Transverse colon (tissue), 4 donors: ENCODE measurements at regions not wholly inside any gene's neighbourhood (a gene's known extent, or its start where the extent isn't known, plus 50 kb on each side); places are given as distances from the start of the nearest gene placed in this dataset.

Experiments
- DNase-seq: peaks from one replicate; pipeline ENCODE4 v3.0.0-alpha.2; 2019
- H3K27ac ChIP-seq, 4 donors: fragments of 200-600 bp; sonication (generic); 2 replicates each; pipeline ENCODE4 v1.5.1; 2016 to 2018; ENCODE audit warnings: inconsistent platforms in 4 of 4
- H3K27me3 ChIP-seq: fragments of 200-600 bp; sonication (generic); 2 replicates; pipeline ENCODE4 v1.5.1; 2017; ENCODE audit warnings: inconsistent platforms
- H3K36me3 ChIP-seq, 4 donors: fragments of 200-600 bp; sonication (generic); 2 replicates each; pipeline ENCODE4 v1.5.1; 2017 to 2019; ENCODE audit warnings: inconsistent platforms in 4 of 4
- H3K4me1 ChIP-seq, 4 donors: fragments of 200-600 bp; sonication (generic); 2 replicates each; pipeline ENCODE4 v1.5.1; 2017 to 2020; ENCODE audit warnings: inconsistent platforms in 4 of 4
- H3K4me3 ChIP-seq, 4 donors: fragments of 200-600 bp; sonication (generic); 1 replicate in 1 of 4; 2 replicates in 3 of 4; pipeline versions ENCODE4 v1.5.1 to v1.6.1; 2017 to 2019; ENCODE audit warnings: inconsistent platforms in 4 of 4
- H3K9me3 ChIP-seq, 2 donors: fragments of 200-600 bp; sonication (generic); 2 replicates each; pipeline ENCODE4 v1.5.1; 2017 to 2019; ENCODE audit warnings: inconsistent platforms in 2 of 2
- CTCF ChIP-seq, 5 experiments: fragments of 200-600 bp in 3 of 5; fragments of 450-650 bp in 2 of 5; sonication (generic) in 3 of 5; IDR thresholded peaks; 1 replicate in 2 of 5; 2 replicates in 3 of 5; pipeline ENCODE4 v1.5.1; 2016 to 2017; ENCODE audit warnings: antibody characterized with exemption in 5 of 5, inconsistent platforms in 3 of 5, mild to moderate bottlenecking in 2 of 5, moderate library complexity in 1 of 5
- EP300 ChIP-seq: sonication (generic); formaldehyde crosslinking; IDR thresholded peaks from one replicate; pipeline ENCODE4 v1.6.1; 2017; ENCODE audit warnings: antibody characterized with exemption, low read depth
- POLR2A ChIP-seq: fragments of 450-650 bp; IDR thresholded peaks from one replicate; pipeline ENCODE4 v1.6.1; 2016; ENCODE audit warnings: antibody characterized with exemption, mild to moderate bottlenecking, moderate library complexity
- POLR2AphosphoS5 ChIP-seq, 3 donors: sonication (generic); formaldehyde crosslinking; IDR thresholded peaks; one replicate each; pipeline ENCODE4 v1.6.1; 2016; ENCODE audit warnings: antibody characterized with exemption in 3 of 3
- WGBS, 2 donors: methylation state at CpG; one replicate each; pipeline ENCODE4 v1.1.5; 2018; ENCODE audit warnings: low coverage in 1 of 2; 5-methylcytosine and 5-hydroxymethylcytosine counted together
- in situ Hi-C, 4 donors: fragments of 200-750 bp; cut with MboI; loops; one replicate each; pipeline versions ENCODE4 v1.15.0 to v1.15.1; 2017; ENCODE audit warnings: low sequenced_read_pairs in 3 of 4, low pct_ligation_motif_present in 1 of 4, low pct_unique_long_range_greater_than_20kb in 1 of 4
- intact Hi-C: fragments of 100-400 bp; cut with DNase I; formaldehyde crosslinking; loops from one replicate; pipeline ENCODE4 v1.15.1; 2023; ENCODE audit warnings: low total_unique reads

- TF ChIP-seq POLR2AphosphoS5 (IDR thresholded peaks at IDR 0.05), result no peak
- no peak for TF ChIP-seq POLR2A
- TF ChIP-seq CTCF (IDR thresholded peaks at IDR 0.05), result no peak
- no peak for TF ChIP-seq EP300
- in situ Hi-C loops, result no loop called here
- 47 to 76% methylated on average over 1 of the region's 1 CpG for WGBS, 2 donors
Measured at GRCh38 chr2:129336276-129336675, 643.2 kb upstream of the RAB6C start.

GRCh38 chr2:129337076-129337475 lies 642.4 kb upstream of the RAB6C start:
- H3K27ac ChIP-seq, result no peak overlapping the region
- intact Hi-C loops, result no loop called here
- TF ChIP-seq POLR2A (no peak), EP300 (no peak), POLR2AphosphoS5 (IDR thresholded peaks at IDR 0.05) (no peak), CTCF (IDR thresholded peaks at IDR 0.05) (no peak)
- 75 to 85% methylated on average over 2 to 6 of the region's 6 CpGs for WGBS, 2 donors
- H3K9me3 ChIP-seq, result peaks cover 0 to 4% of the 10 kb centered on the region in 2 donors
- no peak for DNase-seq
- H3K27me3 ChIP-seq, result no peaks in the 10 kb centered on the region
- no peaks in the 10 kb centered on the region for H3K36me3 ChIP-seq
- no peaks in the 10 kb centered on the region for H3K4me1 ChIP-seq
- in situ Hi-C loops, result no loop called here
- no peak overlapping the region for H3K4me3 ChIP-seq

More at GRCh38 chr2:129336276-129336675, 643.2 kb upstream of the RAB6C start:
- peaks cover 0 to 4% of the 10 kb centered on the region in 2 donors for H3K9me3 ChIP-seq
- no peaks in the 10 kb centered on the region for H3K36me3 ChIP-seq
- DNase-seq, result no peak
- H3K27me3 ChIP-seq, result no peaks in the 10 kb centered on the region
- no peak overlapping the region for H3K27ac ChIP-seq
- H3K4me1 ChIP-seq, result no peaks in the 10 kb centered on the region
- intact Hi-C loops, result no loop called here
- H3K4me3 ChIP-seq, result no peak overlapping the region

GRCh38 chr2:129345540-129345939 lies 633.9 kb upstream of the RAB6C start:
- Histone ChIP-seq H3K27ac (no peak overlapping the region), H3K4me3 (no peak overlapping the region), H3K36me3 (no peaks in the 10 kb centered on the region), H3K27me3 (no peaks in the 10 kb centered on the region), H3K4me1 (no peaks in the 10 kb centered on the region), H3K9me3 (peaks cover 0 to 4% of the 10 kb centered on the region in 2 donors)
- WGBS, 2 donors, result 91 to 94% methylated on average over 1 of the region's 1 CpG
- intact Hi-C loops, result no loop called here
- in situ Hi-C loops, result no loop called here
- no peak for TF ChIP-seq POLR2A
- TF ChIP-seq CTCF (IDR thresholded peaks at IDR 0.05), result no peak
- no peak for TF ChIP-seq POLR2AphosphoS5 (IDR thresholded peaks at IDR 0.05)
- TF ChIP-seq EP300, result no peak
- DNase-seq, result no peak

- 37 to 64% methylated on average over 4 to 11 of the region's 11 CpGs for WGBS, 2 donors
- Histone ChIP-seq H3K36me3 (no peaks in the 10 kb centered on the region), H3K27ac (no peak overlapping the region), H3K27me3 (no peaks in the 10 kb centered on the region), H3K4me3 (no peak overlapping the region), H3K4me1 (no peaks in the 10 kb centered on the region), H3K9me3 (no peaks in the 10 kb centered on the region)
- intact Hi-C loops (no loop called here), in situ Hi-C loops (no loop called here)
- TF ChIP-seq POLR2A, result no peak
- no peak for TF ChIP-seq POLR2AphosphoS5 (IDR thresholded peaks at IDR 0.05)
- TF ChIP-seq EP300, result no peak
- TF ChIP-seq CTCF (IDR thresholded peaks at IDR 0.05), result no peak
- peak; percentile 11 for DNase-seq
Measured at GRCh38 chr2:129347486-129348217, 631.8 kb upstream of the RAB6C start.
